ENCODE measurements at regions not wholly inside any gene's neighbourhood (a gene's known extent, or its start where the extent isn't known, plus 50 kb on each side); places are given as distances from the start of the nearest gene placed in this dataset.
"Not testable (repeated sequence)": the region's sequence is repeated elsewhere in the genome, so short reads cannot be mapped to it uniquely, and the experiment has no call there.

GRCh38 chr6:103870970-103871369, 988.7 kb downstream of the HACE1 start:
- DNase-seq = peak; percentile 25

- DNase-seq = peak; percentile 44
Observed at GRCh38 chr6:103862297-103862696, 997.4 kb downstream of the HACE1 start.

GRCh38 chr6:103858003-103858402, 1001.7 kb downstream of the HACE1 start:
- DNase-seq = no peak

- DNase-seq = no peak
Observed at GRCh38 chr6:103855750-103856149, 1004.0 kb downstream of the HACE1 start.

- DNase-seq = no peak
Observed at GRCh38 chr6:103854059-103854458, 1005.7 kb downstream of the HACE1 start.

- no peak for DNase-seq
Observed at GRCh38 chr6:103838457-103838856, 1021.3 kb downstream of the HACE1 start.

- no peak for DNase-seq
Observed at GRCh38 chr6:103826209-103826608, 1033.5 kb downstream of the HACE1 start.

- no peak for DNase-seq
Observed at GRCh38 chr6:103820148-103820547, 1039.6 kb downstream of the HACE1 start.

GRCh38 chr6:103819509-103819908, 1040.2 kb downstream of the HACE1 start:
- DNase-seq = no peak

- DNase-seq = no peak
Observed at GRCh38 chr6:103812970-103813369, 1046.7 kb downstream of the HACE1 start.

GRCh38 chr6:103801901-103802479, 1057.7 kb downstream of the HACE1 start:
- not testable (repeated sequence) for DNase-seq

- DNase-seq = no peak
Observed at GRCh38 chr6:103799971-103800670, 1059.6 kb downstream of the HACE1 start.

- DNase-seq = no peak
Observed at GRCh38 chr6:103798166-103798565, 1061.6 kb downstream of the HACE1 start.

- no peak for DNase-seq
Observed at GRCh38 chr6:103797738-103798137, 1062.0 kb downstream of the HACE1 start.

- DNase-seq = no peak
Observed at GRCh38 chr6:103791458-103791857, 1068.3 kb downstream of the HACE1 start.

- no peak for DNase-seq
Observed at GRCh38 chr6:103784117-103784516, 1075.6 kb downstream of the HACE1 start.

- DNase-seq = peak; percentile 89
Observed at GRCh38 chr6:103783329-103783728, 1076.4 kb downstream of the HACE1 start.

- DNase-seq = no peak
Observed at GRCh38 chr6:103769431-103769830, 1090.3 kb downstream of the HACE1 start.

GRCh38 chr6:103750603-103751002, 1109.1 kb downstream of the HACE1 start:
- DNase-seq = no peak

GRCh38 chr6:103734016-103734415, 1125.7 kb downstream of the HACE1 start:
- no peak for DNase-seq

- DNase-seq = no peak
Observed at GRCh38 chr6:103729658-103730057, 1130.1 kb downstream of the HACE1 start.

- no peak for DNase-seq
Observed at GRCh38 chr6:103723438-103724322, 1136.0 kb downstream of the HACE1 start.

GRCh38 chr6:103722683-103723082, 1137.0 kb downstream of the HACE1 start:
- DNase-seq = no peak

- no peak for DNase-seq
Observed at GRCh38 chr6:103721923-103722322, 1137.8 kb downstream of the HACE1 start.
